Progenitor cell of endocrine pancreas (in vitro differentiated cells): ENCODE measurements at regions not wholly inside any gene's neighbourhood (a gene's known extent, or its start where the extent isn't known, plus 50 kb on each side); places are given as distances from the start of the nearest gene placed in this dataset.

ENCODE experiments used
- DNase-seq: peaks from one replicate; pipeline ENCODE4 v3.0.0; 2021; ENCODE audit warnings: low spot score; ENCODE audit not compliant: unreplicated experiment
- H3K27ac Mint-ChIP-seq: 2 replicates; pipeline ENCODE4 v1.8.0; 2021; ENCODE audit warnings: mild to moderate bottlenecking, moderate library complexity, mixed read lengths
- H3K27me3 Mint-ChIP-seq: 2 replicates; pipeline ENCODE4 v1.8.0; 2021; ENCODE audit warnings: mixed read lengths
- H3K36me3 Mint-ChIP-seq: 2 replicates; pipeline ENCODE4 v1.8.0; 2022; ENCODE audit warnings: mixed read lengths; ENCODE audit not compliant: insufficient read depth
- H3K4me1 Mint-ChIP-seq: 2 replicates; pipeline ENCODE4 v1.8.0; 2021; ENCODE audit warnings: low read depth, mixed read lengths
- H3K4me3 Mint-ChIP-seq: 2 replicates; pipeline ENCODE4 v1.8.0; 2021; ENCODE audit warnings: low read depth, mild to moderate bottlenecking, moderate library complexity, mixed read lengths
- H3K9me3 Mint-ChIP-seq: 2 replicates; pipeline ENCODE4 v1.8.0; 2021; ENCODE audit warnings: low read depth, mixed read lengths
- CTCF ChIP-seq: fragments of 200-600 bp; sonication (generic); IDR thresholded peaks from one replicate; pipeline ENCODE4 v1.5.0; 2021; ENCODE audit warnings: antibody characterized with exemption, mild to moderate bottlenecking; ENCODE audit not compliant: unreplicated experiment

GRCh38 chr17:54813896-54814295 lies 86.8 kb upstream of the TOM1L1 start:
- Mint-ChIP-seq H3K27ac (no peak overlapping the region), H3K9me3 (no peaks in the 10 kb centered on the region), H3K27me3 (peaks cover 4% of the 10 kb centered on the region), H3K4me1 (no peaks in the 10 kb centered on the region), H3K36me3 (no peaks in the 10 kb centered on the region), H3K4me3 (no peak overlapping the region)
- DNase-seq = no peak
- no peak for TF ChIP-seq CTCF

GRCh38 chr17:54814371-54814770 lies 86.3 kb upstream of the TOM1L1 start:
- Mint-ChIP-seq H3K9me3 (no peaks in the 10 kb centered on the region), H3K4me3 (no peak overlapping the region), H3K4me1 (no peaks in the 10 kb centered on the region), H3K27me3 (peaks cover 4% of the 10 kb centered on the region), H3K36me3 (no peaks in the 10 kb centered on the region), H3K27ac (no peak overlapping the region)
- no peak for TF ChIP-seq CTCF
- no peak for DNase-seq

GRCh38 chr17:54834086-54834485 lies 66.6 kb upstream of the TOM1L1 start:
- H3K9me3 Mint-ChIP-seq = no peaks in the 10 kb centered on the region

GRCh38 chr17:54835015-54835414 lies 65.6 kb upstream of the TOM1L1 start:
- TF ChIP-seq CTCF = no peak
- H3K9me3 Mint-ChIP-seq = no peaks in the 10 kb centered on the region

More at GRCh38 chr17:54834086-54834485, 66.6 kb upstream of the TOM1L1 start:
- no peak for TF ChIP-seq CTCF
- H3K36me3 Mint-ChIP-seq = no peaks in the 10 kb centered on the region
- DNase-seq = no peak
- H3K4me1 Mint-ChIP-seq = peaks cover 2% of the 10 kb centered on the region
- H3K27me3 Mint-ChIP-seq = no peaks in the 10 kb centered on the region
- H3K27ac Mint-ChIP-seq = no peak overlapping the region
- H3K4me3 Mint-ChIP-seq = no peak overlapping the region

GRCh38 chr17:54836723-54837462 lies 63.8 kb upstream of the TOM1L1 start:
- no peak for TF ChIP-seq CTCF
- Mint-ChIP-seq H3K9me3 (no peaks in the 10 kb centered on the region), H3K27ac (no peak overlapping the region), H3K4me3 (no peak overlapping the region), H3K27me3 (no peaks in the 10 kb centered on the region), H3K36me3 (no peaks in the 10 kb centered on the region), H3K4me1 (peaks cover 2% of the 10 kb centered on the region)
- no peak for DNase-seq

More at GRCh38 chr17:54835015-54835414, 65.6 kb upstream of the TOM1L1 start:
- no peak for DNase-seq
- Mint-ChIP-seq H3K27me3 (no peaks in the 10 kb centered on the region), H3K27ac (no peak overlapping the region), H3K36me3 (no peaks in the 10 kb centered on the region), H3K4me3 (no peak overlapping the region), H3K4me1 (peaks cover 2% of the 10 kb centered on the region)
